A549 (cell line): ENCODE measurements at regions not wholly inside any gene's neighbourhood (a gene's known extent, or its start where the extent isn't known, plus 50 kb on each side); places are given as distances from the start of the nearest gene placed in this dataset.

Experiments used
- ATAC-seq, 2 experiments: fragments of 200-7000 bp in 1 of 2; fragments of >200 bp in 1 of 2; cut with Nextera tagmentation in 1 of 2; cut with Tn5 transposase in 1 of 2; 3 replicates each; pipeline versions ENCODE4 v1.8.0 to v1.9.1; 2018 to 2020; ENCODE audit warnings: mild to moderate bottlenecking in 1 of 2, moderate library complexity in 1 of 2
- CTCF ChIA-PET: fragments of 300-600 bp; sonication (Branson Sonifier 250); formaldehyde crosslinking; extraction: SDS; loops from one replicate; lab custom pipeline; 2021; ENCODE audit warnings: antibody characterized with exemption, inconsistent platforms; lab: Yijun Ruan, JAX
- POLR2A ChIA-PET: fragments of 350-600 bp; formaldehyde crosslinking; extraction: SDS; loops from one replicate; lab custom pipeline; 2021; ENCODE audit warnings: antibody characterized with exemption, inconsistent platforms; lab: Yijun Ruan, JAX
- DNase-seq, 2 experiments: peaks; one replicate each; pipeline versions ENCODE4 v3.0.0 to v3.0.0-alpha.2; 2011 to 2016; ENCODE audit warnings: low read depth in 1 of 2, low spot score in 1 of 2
- FAIRE-seq: peaks from 2 replicates; lab custom pipeline; 2011; peaks lifted over from hg19 to GRCh38; lab: Jason Lieb, UNC
- H3K27ac ChIP-seq, 2 experiments: fragments of >200 bp; sonication (Bioruptor Twin); formaldehyde crosslinking; 3 replicates each; pipeline ENCODE4 v1.5.1; 2016 to 2017
- H3K4me1 ChIP-seq: fragments of >200 bp; sonication (Bioruptor Twin); formaldehyde crosslinking; 3 replicates; pipeline ENCODE4 v1.6.1; 2016
- H3K4me2 ChIP-seq: fragments of >200 bp; sonication (Bioruptor Twin); formaldehyde crosslinking; 3 replicates; pipeline ENCODE4 v1.6.1; 2016
- H3K4me3 ChIP-seq: fragments of >200 bp; sonication (Bioruptor Twin); formaldehyde crosslinking; 3 replicates; pipeline ENCODE4 v1.5.1; 2016
- H3K9me3 ChIP-seq: fragments of >200 bp; sonication (Bioruptor Twin); formaldehyde crosslinking; 3 replicates; pipeline ENCODE4 v1.6.1; 2016
- ATOH8 ChIP-seq: fragments of 250-450 bp; sonication (Bioruptor Pico); IDR thresholded peaks from 2 replicates; pipeline ENCODE4 v1.5.0; 2020; ENCODE audit warnings: low read depth, mild to moderate bottlenecking, moderate library complexity
- BHLHE40 ChIP-seq: IDR thresholded peaks from 2 replicates; pipeline ENCODE4 v1.6.1; 2012; ENCODE audit warnings: low read depth, low read length, inconsistent platforms
- CBX2 ChIP-seq: fragments of 200-600 bp; sonication (generic); IDR thresholded peaks from 2 replicates; pipeline ENCODE4 v1.6.1; 2016; ENCODE audit warnings: low read depth, mild to moderate bottlenecking, borderline replicate concordance
- CHD4 ChIP-seq: fragments of 200-600 bp; sonication (generic); IDR thresholded peaks from 2 replicates; pipeline ENCODE4 v1.6.1; 2016; ENCODE audit warnings: antibody characterized with exemption, mild to moderate bottlenecking, borderline replicate concordance
- EP300 ChIP-seq, 2 experiments: fragments of >200 bp; sonication (Bioruptor Twin); formaldehyde crosslinking; IDR thresholded peaks; 2 replicates in 1 of 2; 3 replicates in 1 of 2; pipeline ENCODE4 v1.6.1; 2016 to 2017
- HDAC2 ChIP-seq: fragments of 200-600 bp; sonication (generic); IDR thresholded peaks from 2 replicates; pipeline ENCODE4 v1.6.1; 2016
- HOXA7 ChIP-seq: fragments of 250-450 bp; sonication (Bioruptor Pico); IDR thresholded peaks from 2 replicates; pipeline ENCODE4 v1.5.0; 2020; ENCODE audit warnings: mild to moderate bottlenecking, moderate library complexity
- JUN ChIP-seq, 2 experiments: fragments of >200 bp; sonication (Bioruptor Twin); formaldehyde crosslinking; IDR thresholded peaks; 2 replicates in 1 of 2; 3 replicates in 1 of 2; pipeline ENCODE4 v1.6.1; 2016 to 2017
- JUNB ChIP-seq: fragments of >200 bp; sonication (Bioruptor Twin); formaldehyde crosslinking; IDR thresholded peaks from 2 replicates; pipeline ENCODE4 v1.6.1; 2016
- MYC ChIP-seq: IDR thresholded peaks from 2 replicates; pipeline ENCODE4 v1.6.1; 2012; ENCODE audit warnings: mild to moderate bottlenecking, inconsistent platforms, low read length, improper control_type of control experiment, borderline replicate concordance
- NFE2L2 ChIP-seq: fragments of 150-350 bp; conservative IDR thresholded peaks from 2 replicates; pipeline ENCODE4 v1.6.1; 2014; ENCODE audit warnings: low read length
- NR3C1 ChIP-seq: fragments of >200 bp; sonication (Bioruptor Twin); formaldehyde crosslinking; IDR thresholded peaks from 3 replicates; pipeline ENCODE4 v1.6.1; 2017
- PHF8 ChIP-seq: fragments of 200-600 bp; sonication (generic); IDR thresholded peaks from 2 replicates; pipeline ENCODE4 v1.6.1; 2016; ENCODE audit warnings: low read depth, mild to moderate bottlenecking, antibody characterized with exemption, moderate library complexity, borderline replicate concordance
- POLR2AphosphoS2 ChIP-seq: conservative IDR thresholded peaks from 2 replicates; pipeline ENCODE4 v1.6.1; 2012; ENCODE audit warnings: low read length, improper control_type of control experiment, inconsistent platforms
- RARB ChIP-seq: fragments of 250-450 bp; sonication (Bioruptor Pico); IDR thresholded peaks from 2 replicates; pipeline ENCODE4 v1.8.0; 2021; ENCODE audit warnings: mild to moderate bottlenecking, moderate library complexity
- RCOR1 ChIP-seq: fragments of 150-350 bp; IDR thresholded peaks from 2 replicates; pipeline ENCODE4 v1.6.1; 2014; ENCODE audit warnings: antibody characterized with exemption, low read length, low read depth
- REST ChIP-seq: fragments of 200-600 bp; sonication (generic); IDR thresholded peaks from 2 replicates; pipeline ENCODE4 v1.6.1; 2016; ENCODE audit warnings: antibody characterized with exemption, mild to moderate bottlenecking, moderate library complexity
- RFX5 ChIP-seq: fragments of 450-650 bp; IDR thresholded peaks from 2 replicates; pipeline ENCODE4 v1.7.1; 2014; ENCODE audit warnings: antibody characterized with exemption, mild to moderate bottlenecking, moderate library complexity
- RNF2 ChIP-seq: fragments of 200-600 bp; sonication (generic); IDR thresholded peaks from 2 replicates; pipeline ENCODE4 v1.6.1; 2016; ENCODE audit warnings: low read depth, mild to moderate bottlenecking, antibody characterized with exemption, moderate library complexity, borderline replicate concordance
- SMC3 ChIP-seq: fragments of >200 bp; sonication (Bioruptor Twin); formaldehyde crosslinking; IDR thresholded peaks from 3 replicates; pipeline ENCODE4 v1.6.1; 2018; ENCODE audit warnings: inconsistent platforms
- SREBF2 ChIP-seq: fragments of 450-650 bp; IDR thresholded peaks from 2 replicates; pipeline ENCODE4 v1.6.1; 2014; ENCODE audit warnings: mild to moderate bottlenecking, moderate library complexity
- TP53 ChIP-seq: fragments of 250-450 bp; sonication (Bioruptor Pico); IDR thresholded peaks from 2 replicates; pipeline ENCODE4 v1.5.0; 2021; ENCODE audit warnings: mild to moderate bottlenecking, moderate library complexity
- WGBS: methylation state at CpG from one replicate; pipeline ENCODE4 v1.1.6; 2017; ENCODE audit errors: missing lambda C conversion rate; 5-methylcytosine and 5-hydroxymethylcytosine counted together
- TF ChIP-seq, protein P1 (sequence below): IDR thresholded peaks from 2 replicates; pipeline ENCODE4 v1.6.1; 2012
- TF ChIP-seq, protein P2 (sequence below): fragments of 250-450 bp; sonication (Bioruptor Pico); IDR thresholded peaks from 2 replicates; pipeline ENCODE4 v1.5.0; 2021; ENCODE audit warnings: mild to moderate bottlenecking, moderate library complexity, borderline replicate concordance

DNA sequence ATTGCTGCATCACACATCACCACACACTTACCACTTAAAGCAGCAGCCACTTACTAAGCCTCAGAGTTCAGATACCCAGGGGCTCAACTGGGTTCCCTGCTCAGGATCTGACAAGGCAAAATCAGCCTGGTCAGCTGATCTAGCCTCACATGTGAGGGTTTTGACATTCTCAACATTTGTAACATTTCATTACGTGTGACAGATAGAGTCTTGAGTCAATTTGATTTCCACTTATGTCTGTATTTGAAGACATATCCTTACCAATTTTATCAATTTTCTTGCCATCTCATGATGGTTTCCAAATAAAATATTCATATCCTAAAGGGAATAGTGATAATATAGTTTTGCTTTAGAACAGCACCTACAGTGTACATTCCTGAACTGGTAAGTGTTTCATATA lies 494.7 kb upstream of the PFKP start:
- DNase-seq = no peak
- TF ChIP-seq TP53 (CRISPR knock-in tag) = no peak
- TF ChIP-seq, all 56 proteins: peak for 0
- WGBS = 27% methylated on average over 1 of the region's 1 CpG
- no peaks in the 10 kb centered on the region for H3K9me3 ChIP-seq
- no peak overlapping the region for H3K27ac ChIP-seq
- no peak for FAIRE-seq
- ChIA-PET CTCF (interaction anchor here (0.5 kb wide), 1 partner anchor 87 kb away, joined by 3 read pairs; no protein-coding TSS in a partner anchor), POLR2A (no interaction called here)
- no peaks in the 10 kb centered on the region for H3K4me1 ChIP-seq
- H3K4me3 ChIP-seq = no peak overlapping the region
- no peak for ATAC-seq
- H3K4me2 ChIP-seq = no peak overlapping the region

DNA sequence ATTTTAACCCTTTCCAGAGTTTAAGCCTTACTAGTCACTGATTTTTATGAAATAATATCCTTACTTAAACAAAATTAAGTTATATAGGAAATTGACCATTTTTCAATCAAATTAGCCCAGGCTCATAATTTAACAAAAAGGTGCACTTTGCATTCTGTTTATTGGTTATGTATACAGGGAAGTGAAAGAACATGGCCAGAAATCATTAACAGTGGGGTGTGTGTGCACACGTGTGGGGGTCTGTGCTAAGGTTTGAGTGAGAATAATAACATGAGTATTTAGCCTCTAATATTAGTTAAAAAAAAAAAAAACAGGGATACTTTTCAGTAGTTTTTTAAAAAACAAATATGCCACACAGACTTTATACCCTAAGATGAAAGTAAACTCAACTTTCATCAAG lies 510.5 kb upstream of the PFKP start:
- Histone ChIP-seq H3K9me3 (no peaks in the 10 kb centered on the region), H3K4me1 (no peaks in the 10 kb centered on the region)
- POLR2A ChIA-PET = no interaction called here
- TF ChIP-seq RARB (CRISPR knock-in tag) (no peak), CBX2 (no peak), SREBF2 (no peak), JUN (IDR thresholded peaks at IDR 0.05) (no peak)
- TF ChIP-seq, all 56 proteins: peak for 0
- FAIRE-seq = no peak
- 0% methylated on average over 1 of the region's 1 CpG for WGBS
- no peak for ATAC-seq
- H3K27ac ChIP-seq = no peak overlapping the region
- CTCF ChIA-PET = no interaction called here
- no peak overlapping the region for H3K4me2 ChIP-seq
- no peak for DNase-seq
- H3K4me3 ChIP-seq = no peak overlapping the region

- no peak overlapping the region for H3K4me3 ChIP-seq
- ChIA-PET POLR2A (no interaction called here), CTCF (no interaction called here)
- H3K9me3 ChIP-seq = no peaks in the 10 kb centered on the region
- no peak overlapping the region for H3K4me2 ChIP-seq
- H3K4me1 ChIP-seq = no peaks in the 10 kb centered on the region
- no peak overlapping the region for H3K27ac ChIP-seq
- ATAC-seq = no peak
- no peak for TF ChIP-seq ATOH8 (CRISPR knock-in tag)
- TF ChIP-seq, protein P1, sequence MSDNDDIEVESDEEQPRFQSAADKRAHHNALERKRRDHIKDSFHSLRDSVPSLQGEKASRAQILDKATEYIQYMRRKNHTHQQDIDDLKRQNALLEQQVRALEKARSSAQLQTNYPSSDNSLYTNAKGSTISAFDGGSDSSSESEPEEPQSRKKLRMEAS = no peak
- TF ChIP-seq, protein P2, sequence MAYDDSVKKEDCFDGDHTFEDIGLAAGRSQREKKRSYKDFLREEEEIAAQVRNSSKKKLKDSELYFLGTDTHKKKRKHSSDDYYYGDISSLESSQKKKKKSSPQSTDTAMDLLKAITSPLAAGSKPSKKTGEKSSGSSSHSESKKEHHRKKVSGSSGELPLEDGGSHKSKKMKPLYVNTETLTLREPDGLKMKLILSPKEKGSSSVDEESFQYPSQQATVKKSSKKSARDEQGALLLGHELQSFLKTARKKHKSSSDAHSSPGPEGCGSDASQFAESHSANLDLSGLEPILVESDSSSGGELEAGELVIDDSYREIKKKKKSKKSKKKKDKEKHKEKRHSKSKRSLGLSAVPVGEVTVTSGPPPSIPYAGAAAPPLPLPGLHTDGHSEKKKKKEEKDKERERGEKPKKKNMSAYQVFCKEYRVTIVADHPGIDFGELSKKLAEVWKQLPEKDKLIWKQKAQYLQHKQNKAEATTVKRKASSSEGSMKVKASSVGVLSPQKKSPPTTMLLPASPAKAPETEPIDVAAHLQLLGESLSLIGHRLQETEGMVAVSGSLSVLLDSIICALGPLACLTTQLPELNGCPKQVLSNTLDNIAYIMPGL (CRISPR knock-in tag) = no peak
- no peak for TF ChIP-seq HDAC2
- no peak for TF ChIP-seq JUNB
- no peak for TF ChIP-seq PHF8
- no peak for TF ChIP-seq RNF2
- no peak for TF ChIP-seq HOXA7 (CRISPR knock-in tag)
- no peak for TF ChIP-seq REST
- TF ChIP-seq POLR2AphosphoS2 = no peak
- TF ChIP-seq RFX5 = no peak
- no peak for TF ChIP-seq NR3C1
- no peak for TF ChIP-seq SMC3
- TF ChIP-seq EP300 (IDR thresholded peaks at IDR 0.05) = no peak
- TF ChIP-seq RARB (CRISPR knock-in tag) = no peak
- TF ChIP-seq MYC = no peak
- no peak for TF ChIP-seq CHD4
- no peak for TF ChIP-seq NFE2L2
- TF ChIP-seq RCOR1 = no peak
- TF ChIP-seq BHLHE40 = no peak
- no peak for FAIRE-seq
- DNase-seq = no peak
These were observed 519.3 kb upstream of the PFKP start for GRCh38 chr10:2548071-2548470.
